Astrocyte of the cerebellum (primary cell): ENCODE measurements at regions not wholly inside any gene's neighbourhood (a gene's known extent, or its start where the extent isn't known, plus 50 kb on each side); places are given as distances from the start of the nearest gene placed in this dataset.

Source experiments
- DNase-seq: peaks from one replicate; pipeline ENCODE4 v3.0.0-alpha.2; 2011; ENCODE audit warnings: low read depth
- H3K4me3 ChIP-seq: 2 replicates; pipeline ENCODE4 v1.5.1; 2011; ENCODE audit warnings: mild to moderate bottlenecking, low read depth, low read length, moderate library complexity
- in situ Hi-C: cut with HindIII; loops from 2 replicates; pipeline ENCODE4 v1.10.0; 2017; ENCODE audit warnings: low sequenced_read_pairs
- TF ChIP-seq, protein P1 (sequence below): IDR thresholded peaks from 2 replicates; pipeline ENCODE4 v1.5.1; 2012; ENCODE audit warnings: low read length, low read depth, moderate library complexity, mild to moderate bottlenecking; ENCODE audit errors: missing control alignments

DNA sequence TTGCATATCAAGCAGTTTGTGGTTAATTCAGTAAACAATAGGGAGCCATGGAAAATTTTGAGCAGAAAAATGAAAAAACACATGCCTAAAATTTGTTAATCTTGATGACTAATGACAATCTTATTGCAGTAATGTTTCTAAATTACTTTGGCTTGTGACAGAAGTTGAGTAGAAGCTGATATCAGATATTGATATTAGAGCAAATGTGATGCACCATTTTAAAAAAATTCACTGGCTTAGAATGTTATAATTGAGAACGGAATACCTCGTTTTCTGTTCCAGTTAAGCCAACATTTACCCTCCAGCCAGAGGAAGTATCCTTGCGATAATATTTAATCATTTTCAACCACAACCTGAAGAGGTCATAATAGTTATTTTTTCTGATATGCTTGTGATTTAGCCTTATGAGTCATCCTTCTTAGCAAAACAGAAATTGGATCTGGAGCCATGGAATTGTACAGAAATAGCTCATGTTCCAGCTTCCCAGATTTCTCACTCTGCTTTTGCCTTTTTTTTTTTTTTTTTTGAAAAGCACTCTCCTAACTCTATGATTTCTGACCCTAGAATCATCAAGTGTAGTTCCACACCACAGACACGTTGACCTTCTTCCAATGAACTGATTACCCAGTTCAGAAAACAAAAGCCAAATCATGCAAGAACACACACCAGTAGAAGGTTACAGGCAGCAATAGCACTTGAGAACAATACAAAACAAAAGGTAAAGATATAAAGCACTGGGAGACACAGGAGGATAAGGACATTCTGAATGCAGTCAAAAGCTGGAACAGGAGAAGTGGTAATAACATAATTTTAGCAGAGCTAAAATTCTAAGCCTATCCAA, 96.8 kb upstream of the PHYHIPL start:
- TF ChIP-seq, protein P1, sequence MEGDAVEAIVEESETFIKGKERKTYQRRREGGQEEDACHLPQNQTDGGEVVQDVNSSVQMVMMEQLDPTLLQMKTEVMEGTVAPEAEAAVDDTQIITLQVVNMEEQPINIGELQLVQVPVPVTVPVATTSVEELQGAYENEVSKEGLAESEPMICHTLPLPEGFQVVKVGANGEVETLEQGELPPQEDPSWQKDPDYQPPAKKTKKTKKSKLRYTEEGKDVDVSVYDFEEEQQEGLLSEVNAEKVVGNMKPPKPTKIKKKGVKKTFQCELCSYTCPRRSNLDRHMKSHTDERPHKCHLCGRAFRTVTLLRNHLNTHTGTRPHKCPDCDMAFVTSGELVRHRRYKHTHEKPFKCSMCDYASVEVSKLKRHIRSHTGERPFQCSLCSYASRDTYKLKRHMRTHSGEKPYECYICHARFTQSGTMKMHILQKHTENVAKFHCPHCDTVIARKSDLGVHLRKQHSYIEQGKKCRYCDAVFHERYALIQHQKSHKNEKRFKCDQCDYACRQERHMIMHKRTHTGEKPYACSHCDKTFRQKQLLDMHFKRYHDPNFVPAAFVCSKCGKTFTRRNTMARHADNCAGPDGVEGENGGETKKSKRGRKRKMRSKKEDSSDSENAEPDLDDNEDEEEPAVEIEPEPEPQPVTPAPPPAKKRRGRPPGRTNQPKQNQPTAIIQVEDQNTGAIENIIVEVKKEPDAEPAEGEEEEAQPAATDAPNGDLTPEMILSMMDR: no peak
- peak; percentile 76 for DNase-seq
- no peak overlapping the region for H3K4me3 ChIP-seq
- in situ Hi-C loops: no loop called here

DNA sequence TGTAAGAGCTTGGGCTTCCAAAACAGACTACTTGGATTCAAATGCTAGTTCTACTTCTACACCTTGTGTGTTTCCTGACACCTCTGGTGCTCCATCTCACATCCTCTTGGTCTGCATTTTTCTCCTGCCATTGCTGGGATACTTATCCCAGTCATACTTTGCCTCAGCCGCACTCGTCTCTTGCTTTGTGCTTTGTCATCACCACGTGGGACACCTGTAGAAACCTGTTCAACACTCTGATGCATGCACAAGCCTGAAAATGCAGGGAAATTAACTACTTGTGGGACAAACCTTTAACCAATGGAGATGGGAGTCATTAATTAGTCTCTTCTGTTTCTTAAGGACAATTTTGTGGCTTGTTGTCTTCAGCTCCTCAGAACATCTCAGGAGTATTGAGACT, 94.2 kb upstream of the PHYHIPL start:
- TF ChIP-seq, protein P1: no peak
- DNase-seq: no peak

DNA sequence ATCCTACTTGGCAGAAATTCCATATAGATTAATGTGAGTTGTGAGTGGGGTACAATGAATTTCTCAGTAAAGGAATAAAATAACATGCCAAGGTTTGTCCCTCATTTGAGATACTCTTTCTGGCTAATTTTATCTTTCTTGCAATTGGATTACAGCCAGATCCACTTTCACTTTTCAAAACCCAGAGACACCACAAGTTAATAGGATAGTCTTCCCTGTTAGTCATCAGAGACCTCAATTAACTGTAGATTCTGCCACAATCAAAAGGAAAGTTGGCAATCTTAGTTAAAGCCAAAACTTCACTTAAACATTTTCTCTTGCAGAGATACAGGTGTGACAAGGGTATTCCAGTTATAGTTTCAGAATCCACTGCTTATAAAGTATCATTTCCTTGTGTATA, 91.4 kb upstream of the PHYHIPL start:
- H3K4me3 ChIP-seq: no peak overlapping the region
- in situ Hi-C loops: no loop called here
- TF ChIP-seq, protein P1: no peak
- no peak for DNase-seq

More for the DNA sequence above, 94.2 kb upstream of the PHYHIPL start:
- in situ Hi-C loops: no loop called here
- H3K4me3 ChIP-seq: no peak overlapping the region

DNA sequence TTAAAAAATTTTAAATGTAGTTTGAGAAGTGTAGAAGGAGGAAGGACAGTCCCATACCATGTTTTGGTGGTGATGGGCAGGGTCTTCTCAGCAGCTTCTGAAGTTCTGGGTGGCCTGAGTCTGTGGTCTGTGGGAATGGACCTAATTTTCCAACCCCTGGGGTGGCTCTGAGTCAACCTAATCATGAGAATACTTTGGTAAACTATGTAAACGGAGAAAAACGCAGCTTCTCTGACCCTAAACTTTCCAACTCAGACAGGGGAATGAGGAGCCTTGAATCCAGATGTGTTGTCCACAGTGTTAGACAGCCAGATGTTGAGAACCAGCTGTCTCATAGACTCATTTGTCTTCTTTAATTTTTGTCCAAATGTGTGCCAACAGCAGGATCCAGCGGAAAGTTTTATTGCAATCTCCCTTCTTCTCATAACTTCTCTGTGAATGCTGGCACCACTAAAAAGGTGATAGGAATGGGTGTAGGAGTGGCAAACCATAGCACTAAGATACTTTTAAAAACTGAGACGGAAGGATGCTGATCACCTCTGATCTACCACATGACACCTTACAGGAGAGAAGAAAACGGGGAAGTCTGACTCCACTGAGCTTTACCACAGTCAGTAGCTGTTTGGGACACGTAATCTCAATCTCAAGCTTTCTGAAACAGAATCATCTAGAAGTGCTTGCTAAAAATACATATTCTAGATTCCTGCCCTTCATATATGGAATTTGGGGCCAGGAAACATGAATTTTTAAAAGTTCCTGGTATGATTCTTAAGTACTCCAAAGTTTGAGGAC, 90.5 kb upstream of the PHYHIPL start:
- in situ Hi-C loops: no loop called here
- H3K4me3 ChIP-seq: no peak overlapping the region
- no peak for DNase-seq
- TF ChIP-seq, protein P1: no peak

DNA sequence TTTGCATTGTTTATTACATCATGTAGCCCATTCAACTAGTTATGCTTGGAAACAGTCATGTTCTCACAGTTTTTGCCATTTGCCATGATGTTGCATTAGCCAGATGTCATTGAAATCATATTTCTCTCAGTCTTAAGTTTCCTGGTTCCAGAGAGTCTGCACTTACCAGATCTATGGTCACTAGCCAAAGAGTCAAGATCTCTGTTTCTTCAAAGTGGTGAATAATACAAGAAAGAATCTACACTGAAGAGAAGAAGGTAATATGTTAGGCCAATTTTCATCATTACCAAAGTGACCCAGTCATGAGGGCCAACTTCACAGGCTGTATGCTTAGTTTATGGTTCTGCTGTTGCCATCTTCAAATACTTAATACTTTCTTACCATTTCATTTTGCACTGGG, 89.0 kb upstream of the PHYHIPL start:
- DNase-seq: no peak
- in situ Hi-C loops: no loop called here
- H3K4me3 ChIP-seq: no peak overlapping the region
- TF ChIP-seq, protein P1: no peak

DNA sequence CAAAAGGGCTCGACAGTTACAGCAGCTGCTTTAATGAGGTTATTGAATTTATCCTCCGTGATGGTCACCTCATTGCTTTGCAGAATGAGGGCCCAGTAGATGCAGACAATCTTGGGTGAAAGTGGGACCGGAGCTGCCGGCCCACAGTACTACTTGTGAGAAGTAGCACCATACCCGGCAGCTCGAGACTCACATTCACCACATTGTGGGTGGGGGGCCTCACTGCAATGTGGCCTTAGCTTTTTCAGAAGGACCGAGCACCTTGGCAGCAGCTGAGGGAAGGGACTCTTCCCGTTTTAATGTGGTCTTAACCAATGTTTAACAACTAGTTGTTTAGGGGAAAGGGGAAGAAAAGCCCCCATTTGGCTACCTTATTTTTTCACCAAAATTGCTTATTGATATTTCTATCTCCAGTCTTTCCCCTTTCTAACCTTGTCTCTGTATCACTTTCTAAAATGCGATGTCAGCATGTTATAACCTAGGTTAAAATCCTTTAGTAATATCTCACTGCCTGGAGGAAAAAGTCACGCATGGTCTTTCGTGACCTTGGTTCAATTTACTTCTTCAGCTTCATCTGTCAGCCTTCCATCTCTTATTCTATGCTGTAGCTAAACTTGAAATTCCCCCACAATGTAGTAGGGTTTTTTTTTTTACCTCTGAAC, 87.4 kb upstream of the PHYHIPL start:
- TF ChIP-seq, protein P1: no peak
- H3K4me3 ChIP-seq: no peak overlapping the region
- no peak for DNase-seq
- in situ Hi-C loops: no loop called here
